ENCODE measurements at regions not wholly inside any gene's neighbourhood (a gene's known extent, or its start where the extent isn't known, plus 50 kb on each side); places are given as distances from the start of the nearest gene placed in this dataset.

DNA sequence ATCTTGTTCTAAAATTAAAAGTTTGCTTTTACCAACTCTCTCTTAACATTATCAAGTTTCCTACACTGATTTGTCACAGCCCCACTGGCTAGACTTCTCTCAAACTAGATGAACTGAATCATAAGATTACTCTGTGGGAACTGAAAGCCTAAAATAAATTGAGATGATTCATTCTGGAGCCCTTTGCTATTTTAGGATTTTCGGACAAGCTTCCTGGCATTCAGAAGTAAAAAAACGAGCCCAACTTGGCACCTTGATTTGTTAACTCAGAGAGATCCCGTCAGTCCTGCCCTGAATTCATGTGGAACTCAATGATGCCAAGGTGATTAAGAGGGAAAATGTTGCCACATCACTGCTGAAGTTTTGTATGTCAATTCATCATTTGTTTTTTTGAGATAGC, 122.0 kb upstream of the NRSN1 start:
- DNase-seq, result no peak

DNA sequence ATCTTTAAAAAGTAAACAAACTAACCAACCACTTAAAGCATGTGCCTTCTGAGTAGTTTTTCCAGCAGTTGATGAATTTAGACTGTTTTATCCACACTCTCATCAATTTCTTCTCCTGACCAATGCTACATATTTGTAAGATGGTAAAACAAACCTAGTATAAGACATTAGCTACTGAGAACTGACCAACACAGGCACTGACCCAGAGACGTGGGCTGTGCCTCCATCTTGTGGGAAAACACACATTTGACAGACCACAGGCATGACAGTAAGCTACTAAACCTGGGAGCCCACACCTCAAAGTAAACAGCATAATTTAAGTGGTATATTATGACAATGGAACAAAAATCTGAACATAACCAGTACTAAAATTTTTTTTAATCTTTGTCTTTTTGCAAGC, 121.4 kb upstream of the NRSN1 start:
- DNase-seq, result no peak

DNA sequence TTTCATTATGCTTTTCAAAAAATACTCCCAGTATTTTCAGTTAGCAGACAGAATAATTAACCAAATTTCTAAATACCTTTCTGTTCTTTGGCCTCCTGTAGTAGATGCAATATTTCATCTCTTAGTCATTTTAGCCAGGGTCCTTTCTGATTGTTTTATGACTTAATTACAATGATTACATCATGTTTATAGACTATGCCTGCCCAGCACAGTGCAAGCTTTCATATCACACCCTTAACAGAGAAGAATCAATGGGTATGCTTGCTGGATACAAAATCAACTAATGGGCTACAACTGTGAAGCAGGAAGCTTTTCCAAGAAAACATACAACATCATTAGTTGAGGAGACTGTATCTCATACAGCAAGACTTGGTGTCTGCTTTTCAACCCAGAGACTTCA, 119.8 kb upstream of the NRSN1 start:
- DNase-seq, result no peak

DNA sequence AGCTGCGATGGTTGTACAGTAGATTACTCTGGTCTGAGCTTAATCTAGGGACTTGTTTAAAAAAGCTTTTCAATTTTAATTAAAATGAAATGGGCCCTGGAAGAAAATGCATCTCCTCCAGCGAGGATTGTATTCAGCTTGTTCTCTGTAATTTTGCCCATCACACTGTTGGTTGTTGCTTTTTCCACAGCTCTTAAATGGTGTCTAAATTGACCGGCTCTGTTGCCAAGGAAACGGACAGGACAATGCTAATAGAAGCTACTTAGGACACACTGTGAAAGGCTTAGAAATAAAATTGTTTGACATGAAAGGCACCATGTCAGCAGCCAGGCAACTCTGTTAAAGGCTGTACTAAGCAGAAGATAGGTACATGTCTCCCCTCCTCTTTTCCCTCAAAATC, 116.7 kb upstream of the NRSN1 start:
- DNase-seq, result no peak

DNA sequence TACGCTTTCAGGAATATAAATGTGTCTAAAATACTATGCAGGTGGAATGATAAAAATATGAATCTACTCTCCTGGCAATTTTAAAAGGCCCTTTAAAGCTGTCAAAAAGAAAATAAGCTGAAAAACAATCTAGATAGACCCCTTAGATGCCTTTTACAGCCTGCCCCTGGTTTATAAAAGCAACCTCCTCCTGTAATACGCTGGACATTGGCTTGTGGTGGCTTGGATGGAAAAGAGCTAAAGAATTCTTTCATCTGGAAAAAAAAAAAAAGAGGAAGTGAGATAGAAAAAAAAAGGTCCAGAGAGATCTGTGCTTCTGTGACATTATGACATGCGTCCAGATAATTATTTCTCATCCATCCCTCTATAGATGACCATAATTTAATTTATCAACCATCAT, 115.9 kb upstream of the NRSN1 start:
- no peak for DNase-seq

GRCh38 chr6:24016286-24016685, 109.7 kb upstream of the NRSN1 start:
- DNase-seq, result no peak

DNA sequence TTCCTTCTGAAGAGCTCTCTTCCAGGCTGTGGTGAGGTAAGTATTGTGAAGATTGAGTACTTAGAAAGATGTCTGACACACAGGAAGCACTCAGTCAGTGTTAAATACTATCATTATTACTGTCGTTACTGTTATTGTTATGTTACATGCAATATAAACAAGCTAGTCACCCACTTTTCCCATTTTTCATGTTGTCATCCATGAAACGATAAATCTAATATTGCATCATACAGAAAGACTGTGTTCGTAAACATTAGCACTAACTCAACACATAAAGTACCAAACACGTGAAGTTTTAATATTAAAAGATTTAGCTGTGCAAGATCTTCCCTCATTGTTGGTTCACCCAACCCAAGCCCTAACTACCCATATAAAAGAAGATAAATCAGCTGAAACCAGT, 109.2 kb upstream of the NRSN1 start:
- DNase-seq, result no peak

DNA sequence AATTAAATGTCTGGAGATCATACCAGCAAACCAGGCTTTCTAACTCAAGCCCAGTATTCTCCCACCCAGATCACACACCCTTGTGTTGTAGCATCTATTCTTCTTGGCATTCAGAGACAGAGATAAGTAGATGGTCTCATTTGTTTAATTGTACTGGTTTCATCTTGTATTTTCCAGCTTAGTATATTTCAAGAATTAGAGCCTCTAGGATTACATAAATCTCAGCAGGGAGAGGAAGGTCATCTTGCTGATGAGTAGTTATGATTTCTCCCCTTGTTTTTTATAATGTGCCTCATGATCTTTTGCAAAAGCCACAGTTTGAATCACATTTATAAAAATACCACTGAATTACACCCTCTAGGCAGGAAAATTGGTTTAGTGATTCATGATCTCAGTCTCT, 106.6 kb upstream of the NRSN1 start:
- no peak for DNase-seq

DNA sequence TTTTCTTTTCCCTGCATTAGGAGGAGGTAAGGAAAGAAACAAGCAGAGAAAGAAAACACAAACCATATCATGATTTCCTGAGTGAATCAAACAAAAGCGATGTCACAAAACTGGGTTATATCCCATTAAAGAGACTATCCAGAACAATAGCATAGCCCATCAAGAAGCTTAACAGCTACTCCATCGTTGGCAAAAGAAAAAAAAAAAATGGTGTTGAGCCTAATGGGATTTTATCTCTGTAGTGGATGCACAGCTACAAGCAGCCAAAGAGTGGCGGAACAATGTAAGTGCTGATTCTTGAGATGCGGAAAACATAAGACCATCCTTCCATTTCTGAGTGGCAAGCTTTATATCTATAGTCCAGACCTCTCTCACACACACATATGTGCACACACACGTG, 106.2 kb upstream of the NRSN1 start:
- no peak for DNase-seq

GRCh38 chr6:24026050-24026449, 100.0 kb upstream of the NRSN1 start:
- DNase-seq, result no peak

GRCh38 chr6:24031496-24031895, 94.5 kb upstream of the NRSN1 start:
- no peak for DNase-seq

DNA sequence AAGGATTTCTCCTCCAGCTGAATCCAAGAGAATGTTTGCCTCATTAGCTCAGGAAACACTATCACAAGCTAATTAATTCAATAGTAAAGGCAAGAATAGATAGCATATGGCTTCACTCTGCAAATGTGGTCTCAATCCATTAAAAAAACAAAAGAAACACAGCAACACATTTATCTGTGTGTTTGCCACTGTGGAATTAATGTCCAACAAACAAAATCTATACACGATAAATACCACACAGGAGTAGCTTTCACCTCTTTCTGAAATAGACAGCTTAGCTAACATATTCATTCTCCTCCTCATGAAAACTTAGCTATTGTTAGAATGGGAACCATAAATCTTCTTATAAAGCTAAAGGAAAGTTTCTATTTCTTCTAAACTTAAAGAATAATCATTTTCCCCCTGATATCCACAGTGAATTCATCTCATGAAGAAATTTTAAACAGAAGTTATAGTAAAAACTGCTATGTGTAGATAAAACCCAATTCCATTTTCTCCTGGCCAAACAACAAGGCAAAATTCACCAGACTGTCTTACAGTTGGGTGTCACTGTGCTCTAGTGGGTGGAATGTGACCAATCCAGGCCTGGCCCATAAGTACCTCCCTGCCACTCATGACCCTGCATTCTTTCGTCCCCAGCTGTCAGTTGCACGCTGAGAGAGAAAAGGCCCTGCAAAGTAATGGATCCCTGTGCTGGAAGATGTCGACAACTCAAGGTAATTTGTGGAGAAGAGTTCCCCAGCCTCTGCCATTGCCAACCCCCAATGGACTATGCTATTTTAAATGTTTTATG, 92.9 kb upstream of the NRSN1 start:
- no peak for DNase-seq

DNA sequence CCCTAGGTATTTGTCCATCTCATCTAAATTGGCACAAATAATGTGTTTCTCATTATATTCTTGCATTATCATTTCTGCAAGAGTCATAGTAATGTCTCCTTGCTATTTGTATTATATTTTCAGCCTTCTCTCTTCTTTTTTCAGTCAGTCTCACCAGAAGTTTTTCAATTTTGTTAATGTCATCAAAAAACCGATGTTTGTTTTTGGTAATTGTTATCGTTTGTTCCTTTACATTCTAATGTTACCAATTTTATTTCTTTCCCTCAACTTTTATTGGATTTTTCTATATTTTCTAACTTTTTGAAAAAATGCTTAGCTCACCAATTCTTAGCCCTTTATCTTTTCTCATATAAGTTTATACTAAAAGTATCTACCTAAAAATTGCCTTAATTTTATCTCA, 82.2 kb upstream of the NRSN1 start:
- DNase-seq, result no peak

DNA sequence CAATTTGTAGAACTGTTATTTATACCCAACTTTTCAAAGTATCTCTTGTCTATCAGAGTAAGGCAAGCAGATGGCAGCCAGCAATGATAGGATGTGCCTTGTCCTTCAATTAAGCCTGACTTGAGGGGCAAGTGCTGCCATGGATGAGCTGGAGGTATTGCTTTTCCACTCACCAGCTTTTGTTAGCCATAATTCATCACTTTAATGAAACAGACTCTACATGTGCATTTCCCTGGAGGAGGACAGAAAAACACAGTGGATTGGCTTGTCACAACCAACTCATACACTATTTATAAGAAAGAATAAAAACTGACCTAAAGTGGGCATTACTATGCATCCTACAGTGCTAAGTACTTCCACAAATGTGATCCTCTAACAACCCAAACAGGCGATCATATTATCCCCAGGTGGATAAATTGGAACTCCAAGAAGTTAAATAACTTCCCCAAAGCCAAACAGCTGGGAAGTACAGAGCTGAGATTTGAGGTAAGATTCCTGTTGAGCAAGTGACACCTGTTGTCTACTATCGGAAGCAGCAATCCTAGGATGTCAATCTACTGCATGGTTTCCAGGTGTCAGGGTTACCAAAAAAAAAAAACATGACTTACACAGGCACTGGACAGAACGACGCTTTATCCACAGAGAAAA, 73.9 kb upstream of the NRSN1 start:
- no peak for DNase-seq

DNA sequence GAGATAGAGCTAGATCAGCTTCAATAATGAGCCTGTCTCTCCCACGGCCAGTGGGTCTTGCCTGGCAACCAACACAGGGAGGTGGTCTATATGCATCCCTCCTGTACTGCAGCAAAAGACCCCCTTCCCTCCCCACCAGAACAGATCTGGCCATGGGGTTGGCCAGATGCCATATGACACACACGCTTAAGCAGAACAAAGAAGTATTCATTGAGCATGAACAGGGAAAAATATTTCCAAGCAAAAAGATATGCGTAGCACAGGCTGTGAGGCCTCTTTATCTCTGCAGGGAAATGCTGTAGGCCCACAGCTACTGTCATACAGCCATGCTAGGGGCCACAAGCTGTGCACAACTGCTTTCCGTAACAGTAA, 73.4 kb upstream of the NRSN1 start:
- no peak for DNase-seq

- no peak for DNase-seq
These were observed 73.0 kb upstream of the NRSN1 start for GRCh38 chr6:24053057-24053456.

GRCh38 chr6:24054388-24054787, 71.6 kb upstream of the NRSN1 start:
- no peak for DNase-seq

DNA sequence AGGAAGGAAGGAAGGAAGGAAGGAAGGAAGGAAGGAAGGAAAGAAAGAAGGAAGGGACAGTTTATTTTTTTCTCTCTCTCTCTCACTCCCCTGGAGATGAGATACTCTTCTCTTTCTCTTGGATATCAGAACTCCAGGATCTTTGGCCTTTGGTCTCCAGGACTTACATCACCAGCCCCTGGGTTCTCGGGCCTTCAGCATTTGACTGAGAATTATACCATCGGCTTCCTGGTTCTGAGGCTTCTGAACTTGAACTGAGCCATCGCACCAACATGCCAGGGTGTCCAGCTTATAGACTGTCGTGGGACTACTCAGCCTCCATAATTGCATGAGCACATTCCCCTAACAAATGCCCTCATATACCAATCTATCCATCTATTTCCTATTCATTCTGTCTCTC, 69.4 kb upstream of the NRSN1 start:
- DNase-seq, result no peak

DNA sequence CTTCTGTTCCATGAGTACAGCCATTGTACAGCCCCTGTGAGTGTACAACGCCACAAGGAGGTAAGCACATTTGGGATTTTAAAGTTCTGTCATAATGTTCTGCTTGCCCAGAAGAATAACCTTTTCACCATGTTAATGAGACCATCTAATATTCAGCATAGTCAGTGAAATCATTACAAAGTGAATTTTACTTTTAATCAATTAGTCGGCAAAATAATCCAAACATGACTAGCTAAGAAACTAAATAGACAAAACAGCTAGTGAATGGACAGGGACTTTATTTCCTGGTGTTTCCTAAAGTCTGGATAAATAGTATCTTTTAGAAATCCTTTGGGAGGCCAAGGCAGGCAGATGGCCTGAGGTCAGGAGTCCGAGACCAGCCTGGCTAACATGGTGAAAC, 69.0 kb upstream of the NRSN1 start:
- no peak for DNase-seq

DNA sequence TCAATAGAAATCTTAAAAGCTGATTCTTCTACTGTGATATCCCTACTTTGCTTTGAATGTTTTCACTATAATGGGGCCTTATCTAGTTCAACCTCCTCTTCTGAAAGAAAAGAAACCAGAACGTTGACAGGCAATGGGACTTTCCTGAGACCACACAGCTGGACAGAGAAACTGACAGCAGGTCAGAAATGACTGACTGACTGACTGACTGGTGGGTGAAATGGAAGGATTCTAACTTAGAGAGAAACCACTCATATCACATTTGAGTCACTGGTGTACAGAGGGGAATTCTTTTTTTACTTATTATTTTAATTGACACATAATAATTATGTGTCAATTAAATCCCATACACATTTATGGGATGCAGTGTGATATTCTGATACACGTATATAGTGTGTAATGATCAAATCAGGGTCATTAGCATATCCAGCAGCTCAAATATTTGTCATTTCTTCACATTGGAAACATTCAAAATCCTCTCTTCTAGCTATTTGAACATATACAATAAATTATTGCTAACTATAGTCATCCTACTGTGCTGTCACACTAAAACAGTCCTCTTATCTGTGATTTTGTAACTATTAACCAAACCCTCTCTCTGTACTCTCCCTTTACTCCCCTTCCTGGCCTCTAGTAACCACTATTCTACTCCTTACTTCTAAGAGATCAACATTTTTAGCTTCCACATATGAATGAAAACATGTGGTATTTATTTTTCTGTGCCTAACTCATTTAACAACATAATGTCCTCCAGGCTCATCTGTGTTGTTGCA, 64.8 kb upstream of the NRSN1 start:
- DNase-seq, result no peak

- DNase-seq, result peak; percentile 1
These were observed 61.9 kb upstream of the NRSN1 start for GRCh38 chr6:24064106-24064505.

GRCh38 chr6:24064832-24065231, 61.2 kb upstream of the NRSN1 start:
- DNase-seq, result no peak

DNA sequence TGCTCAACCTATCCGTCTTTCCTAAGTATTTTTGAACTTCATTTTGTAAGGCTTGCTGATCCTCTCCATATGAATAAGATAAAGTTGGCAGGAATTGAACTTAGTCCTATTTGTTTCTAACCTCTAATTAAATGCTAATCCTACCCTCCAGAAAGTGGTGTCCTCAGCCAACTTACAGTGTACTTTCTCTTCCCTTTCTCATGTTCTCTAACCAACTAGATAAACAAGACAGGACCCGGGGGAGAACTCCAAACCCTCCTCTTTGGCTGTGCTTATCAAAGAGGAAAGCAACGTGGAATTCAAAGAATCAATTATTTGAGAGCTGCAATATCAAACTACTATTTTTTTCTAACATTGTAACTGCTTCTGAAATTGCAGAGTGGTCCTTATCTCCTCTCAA, 56.5 kb upstream of the NRSN1 start:
- DNase-seq, result no peak

GRCh38 chr6:24072038-24072746, 53.8 kb upstream of the NRSN1 start:
- no peak for DNase-seq

Measured in inflammatory macrophage treated with lipopolysaccharide for 4 hours (primary cell).